Dendritic cell treated with granulocyte-macrophage colony-stimulating factor and Interleukin-4, amounts not matched to agents 40 ng/mL and 50 ng/mL, for 4 days (primary cell): ENCODE measurements at regions not wholly inside any gene's neighbourhood (a gene's known extent, or its start where the extent isn't known, plus 50 kb on each side); places are given as distances from the start of the nearest gene placed in this dataset.
"Not testable (repeated sequence)": the region's sequence is repeated elsewhere in the genome, so short reads cannot be mapped to it uniquely, and the experiment has no call there.

ENCODE experiments used
- H3K27ac Mint-ChIP-seq: one replicate; pipeline ENCODE4 v1.8.0; 2022; ENCODE audit warnings: mild to moderate bottlenecking, mixed read lengths
- H3K27me3 Mint-ChIP-seq: one replicate; pipeline ENCODE4 v1.8.0; 2022; ENCODE audit warnings: mild to moderate bottlenecking, mixed read lengths
- H3K36me3 Mint-ChIP-seq: one replicate; pipeline ENCODE4 v1.8.0; 2022; ENCODE audit warnings: low read depth, mixed read lengths
- H3K4me1 Mint-ChIP-seq: one replicate; pipeline ENCODE4 v1.8.0; 2022; ENCODE audit warnings: low read depth, mixed read lengths
- H3K4me3 Mint-ChIP-seq: one replicate; pipeline ENCODE4 v1.8.0; 2022; ENCODE audit warnings: mild to moderate bottlenecking, moderate library complexity, mixed read lengths
- H3K9me3 Mint-ChIP-seq: one replicate; pipeline ENCODE4 v1.8.0; 2022; ENCODE audit warnings: mixed read lengths
- intact Hi-C: fragments of 100-400 bp; cut with micrococcal nuclease; formaldehyde crosslinking; loops from one replicate; pipeline ENCODE4 v1.15.0; 2022

GRCh38 chr6:103356531-103356930 is 1503.2 kb downstream of the HACE1 start:
- Mint-ChIP-seq H3K36me3 (no peaks in the 10 kb centered on the region), H3K27ac (no peak overlapping the region), H3K9me3 (no peaks in the 10 kb centered on the region), H3K4me1 (no peaks in the 10 kb centered on the region), H3K27me3 (no peaks in the 10 kb centered on the region), H3K4me3 (no peak overlapping the region)
- intact Hi-C loops = no loop called here

DNA sequence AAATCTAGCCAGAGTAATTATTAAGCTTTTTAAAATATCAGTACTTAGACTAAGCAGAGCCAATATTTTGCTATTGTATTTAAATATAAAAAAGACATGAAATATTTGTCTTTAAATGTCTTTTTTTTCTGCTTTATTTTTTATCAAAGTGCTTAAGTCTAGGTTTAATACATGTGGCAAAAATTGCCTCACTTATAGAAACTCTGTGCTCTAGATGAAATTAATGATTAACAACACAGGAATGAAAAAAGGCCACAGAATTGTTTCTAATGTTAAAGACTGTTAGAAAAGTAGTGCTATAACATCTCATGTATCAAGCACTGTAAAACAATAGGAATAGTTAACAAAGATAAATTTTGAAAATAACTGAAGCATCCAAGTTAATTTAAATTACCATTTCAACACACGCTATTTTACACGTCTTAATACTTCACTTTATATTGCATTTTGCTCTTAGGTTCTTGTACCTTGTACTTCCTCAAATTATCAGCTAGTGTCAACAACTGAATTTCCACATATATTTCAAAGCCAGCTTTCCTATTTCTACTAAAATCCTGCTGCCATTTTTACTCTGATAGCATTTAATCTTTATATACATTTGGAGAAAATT is 1515.1 kb downstream of the HACE1 start:
- no peaks in the 10 kb centered on the region for H3K36me3 Mint-ChIP-seq
- H3K4me1 Mint-ChIP-seq = no peaks in the 10 kb centered on the region
- no peak overlapping the region for H3K4me3 Mint-ChIP-seq
- intact Hi-C loops = no loop called here
- no peak overlapping the region for H3K27ac Mint-ChIP-seq
- no peaks in the 10 kb centered on the region for H3K9me3 Mint-ChIP-seq
- H3K27me3 Mint-ChIP-seq = no peaks in the 10 kb centered on the region

GRCh38 chr6:103335412-103335811 is 1524.3 kb downstream of the HACE1 start:
- H3K27me3 Mint-ChIP-seq = no peaks in the 10 kb centered on the region
- no peaks in the 10 kb centered on the region for H3K4me1 Mint-ChIP-seq
- no peaks in the 10 kb centered on the region for H3K36me3 Mint-ChIP-seq
- intact Hi-C loops = no loop called here
- H3K27ac Mint-ChIP-seq = no peak overlapping the region
- no peak overlapping the region for H3K4me3 Mint-ChIP-seq
- no peaks in the 10 kb centered on the region for H3K9me3 Mint-ChIP-seq

DNA sequence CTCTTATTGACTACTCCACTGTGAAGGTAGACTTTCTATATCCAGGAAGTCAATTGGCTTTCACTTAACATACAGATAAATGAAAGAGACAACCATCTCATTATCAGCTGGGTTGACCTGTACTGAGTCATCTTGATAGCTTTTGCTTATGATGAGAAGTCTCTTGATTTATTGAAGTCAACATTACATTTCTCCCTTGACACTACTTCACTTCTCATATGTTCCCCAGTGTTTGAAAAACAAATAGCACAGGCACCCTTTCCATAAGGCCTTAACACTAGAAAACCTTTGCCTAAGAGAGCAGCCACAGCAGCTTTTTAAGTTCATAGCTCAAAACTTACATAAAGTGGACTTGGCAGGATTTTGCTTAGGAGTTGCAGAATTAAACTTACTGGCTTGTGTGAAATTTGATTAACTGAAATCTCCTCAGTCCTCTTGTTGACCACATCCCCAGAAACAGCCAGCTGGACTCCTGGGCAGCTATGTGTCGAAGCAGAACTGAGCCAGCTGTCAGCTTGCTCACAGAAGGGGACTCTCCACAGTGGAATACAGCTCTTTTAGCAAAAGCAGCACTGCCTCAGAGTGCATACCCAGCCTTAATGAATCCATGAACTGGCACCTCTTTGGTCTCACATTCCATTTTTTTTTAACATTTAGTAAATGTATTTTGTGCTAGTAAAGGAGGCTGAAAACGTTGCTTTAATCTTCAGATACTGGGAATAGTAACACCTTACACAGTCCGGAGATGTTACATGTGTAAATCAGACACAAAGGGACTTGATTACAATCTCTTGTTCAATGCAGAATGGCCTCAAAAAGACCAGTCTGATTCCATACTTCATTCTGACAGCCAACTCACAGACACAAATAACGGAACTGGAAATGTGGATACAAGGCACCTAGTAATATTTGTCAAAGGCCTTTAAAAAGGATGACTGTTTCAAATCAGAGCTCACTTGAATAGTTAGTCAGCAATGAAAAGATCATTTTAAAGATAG is 1532.7 kb downstream of the HACE1 start:
- Mint-ChIP-seq H3K4me1 (no peaks in the 10 kb centered on the region), H3K36me3 (no peaks in the 10 kb centered on the region), H3K9me3 (no peaks in the 10 kb centered on the region), H3K27me3 (no peaks in the 10 kb centered on the region), H3K4me3 (no peak overlapping the region), H3K27ac (no peak overlapping the region)
- intact Hi-C loops = no loop called here

DNA sequence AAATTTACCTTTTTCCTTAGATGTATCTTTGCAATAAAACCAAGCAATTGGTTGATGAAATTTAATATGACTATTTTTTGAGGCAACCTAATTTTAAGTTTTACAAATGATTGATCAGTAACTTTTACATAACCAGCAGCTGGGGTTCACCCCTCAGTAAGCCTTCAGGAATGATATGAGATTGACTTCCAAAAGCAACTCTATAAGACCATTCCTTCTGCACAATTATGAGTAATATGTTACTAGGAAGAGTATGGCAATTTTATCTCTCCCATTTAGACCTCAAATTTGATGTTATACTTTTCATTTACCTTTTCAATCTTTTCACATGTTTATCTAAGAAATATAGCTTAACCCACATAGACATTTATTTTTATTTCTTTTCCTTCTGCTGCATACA is 1546.3 kb downstream of the HACE1 start:
- Mint-ChIP-seq H3K27me3 (no peaks in the 10 kb centered on the region), H3K4me3 (no peak overlapping the region), H3K4me1 (no peaks in the 10 kb centered on the region), H3K27ac (no peak overlapping the region), H3K36me3 (no peaks in the 10 kb centered on the region), H3K9me3 (peaks cover 20% of the 10 kb centered on the region)
- intact Hi-C loops = no loop called here

DNA sequence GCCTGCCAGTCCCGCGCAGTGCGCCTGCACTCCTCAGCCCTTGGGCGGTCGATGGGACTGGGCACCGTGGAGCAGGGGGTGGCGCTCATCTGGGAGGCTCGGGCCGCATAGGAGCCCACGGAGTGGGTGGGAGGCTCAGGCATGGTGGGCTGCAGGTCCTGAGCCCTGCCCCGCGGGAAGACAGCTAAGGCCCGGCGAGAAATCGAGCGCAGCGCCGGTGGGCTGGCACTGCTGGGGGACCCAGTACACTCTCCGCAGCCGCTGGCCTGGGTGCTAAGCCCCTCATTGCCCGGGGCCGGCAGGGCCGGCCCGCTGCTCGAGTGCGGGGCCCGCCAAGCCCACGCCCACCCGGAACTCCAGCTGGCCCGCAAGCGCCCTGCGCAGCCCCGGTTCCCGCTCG is 1565.3 kb downstream of the HACE1 start:
- H3K4me3 Mint-ChIP-seq, H3K9me3 Mint-ChIP-seq: not testable (repeated sequence)

GRCh38 chr6:103284835-103285234 is 1574.9 kb downstream of the HACE1 start:
- H3K4me3 Mint-ChIP-seq = no peak overlapping the region
- peaks cover 13% of the 10 kb centered on the region for H3K9me3 Mint-ChIP-seq
- no peaks in the 10 kb centered on the region for H3K27me3 Mint-ChIP-seq
- intact Hi-C loops = no loop called here
- H3K36me3 Mint-ChIP-seq = no peaks in the 10 kb centered on the region
- no peaks in the 10 kb centered on the region for H3K4me1 Mint-ChIP-seq
- no peak overlapping the region for H3K27ac Mint-ChIP-seq

More for the DNA sequence above, 1565.3 kb downstream of the HACE1 start:
- intact Hi-C loops, H3K27me3 Mint-ChIP-seq, H3K27ac Mint-ChIP-seq, H3K36me3 Mint-ChIP-seq, H3K4me1 Mint-ChIP-seq: not testable (repeated sequence)

- Mint-ChIP-seq H3K27me3 (no peaks in the 10 kb centered on the region), H3K9me3 (peaks cover 16% of the 10 kb centered on the region), H3K27ac (no peak overlapping the region), H3K4me1 (no peaks in the 10 kb centered on the region), H3K4me3 (no peak overlapping the region), H3K36me3 (no peaks in the 10 kb centered on the region)
- intact Hi-C loops = no loop called here
These were observed 1579.3 kb downstream of the HACE1 start for GRCh38 chr6:103280417-103280816.

- H3K4me1 Mint-ChIP-seq = no peaks in the 10 kb centered on the region
- no peak overlapping the region for H3K27ac Mint-ChIP-seq
- H3K36me3 Mint-ChIP-seq = no peaks in the 10 kb centered on the region
- peaks cover 16% of the 10 kb centered on the region for H3K9me3 Mint-ChIP-seq
- no peaks in the 10 kb centered on the region for H3K27me3 Mint-ChIP-seq
- no peak overlapping the region for H3K4me3 Mint-ChIP-seq
- intact Hi-C loops = no loop called here
These were observed 1581.8 kb downstream of the HACE1 start for GRCh38 chr6:103277936-103278335.

GRCh38 chr6:103273048-103273447 is 1586.7 kb downstream of the HACE1 start:
- no peaks in the 10 kb centered on the region for H3K9me3 Mint-ChIP-seq
- H3K4me3 Mint-ChIP-seq = no peak overlapping the region
- H3K36me3 Mint-ChIP-seq = no peaks in the 10 kb centered on the region
- intact Hi-C loops = no loop called here
- H3K4me1 Mint-ChIP-seq = no peaks in the 10 kb centered on the region
- H3K27me3 Mint-ChIP-seq = no peaks in the 10 kb centered on the region
- H3K27ac Mint-ChIP-seq = no peak overlapping the region

GRCh38 chr6:103269581-103269980 is 1590.1 kb downstream of the HACE1 start:
- Mint-ChIP-seq H3K4me3 (no peak overlapping the region), H3K27me3 (no peaks in the 10 kb centered on the region), H3K4me1 (no peaks in the 10 kb centered on the region), H3K36me3 (no peaks in the 10 kb centered on the region), H3K9me3 (no peaks in the 10 kb centered on the region), H3K27ac (no peak overlapping the region)
- intact Hi-C loops = no loop called here

- intact Hi-C loops = no loop called here
These were observed 1591.4 kb downstream of the HACE1 start for GRCh38 chr6:103268335-103268734.

GRCh38 chr6:103264020-103264419 is 1595.7 kb downstream of the HACE1 start:
- Mint-ChIP-seq H3K9me3 (no peaks in the 10 kb centered on the region), H3K36me3 (no peaks in the 10 kb centered on the region), H3K4me1 (no peaks in the 10 kb centered on the region), H3K4me3 (no peak overlapping the region), H3K27ac (no peak overlapping the region), H3K27me3 (no peaks in the 10 kb centered on the region)
- intact Hi-C loops = no loop called here

More at GRCh38 chr6:103268335-103268734, 1591.4 kb downstream of the HACE1 start:
- H3K4me1 Mint-ChIP-seq = no peaks in the 10 kb centered on the region
- H3K4me3 Mint-ChIP-seq = no peak overlapping the region
- no peaks in the 10 kb centered on the region for H3K9me3 Mint-ChIP-seq
- no peak overlapping the region for H3K27ac Mint-ChIP-seq
- no peaks in the 10 kb centered on the region for H3K27me3 Mint-ChIP-seq
- no peaks in the 10 kb centered on the region for H3K36me3 Mint-ChIP-seq

DNA sequence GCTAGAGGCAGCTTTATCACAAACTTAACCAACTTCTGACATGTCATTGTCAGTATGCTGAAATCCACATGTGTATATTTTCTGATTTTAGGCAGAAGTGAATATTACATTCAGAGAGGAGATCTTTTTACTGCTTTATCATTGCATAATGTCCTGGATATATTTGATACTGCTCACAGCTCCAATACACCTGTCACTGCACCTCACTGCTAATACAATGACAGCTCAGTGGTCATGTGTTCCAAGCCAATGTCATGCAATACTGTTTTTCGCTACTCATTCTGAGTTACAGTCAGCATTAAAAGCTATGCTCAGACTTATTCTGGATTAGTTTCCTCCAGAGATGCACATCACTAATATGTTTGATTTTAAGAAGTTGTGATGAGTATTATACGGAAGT is 1604.6 kb downstream of the HACE1 start:
- Mint-ChIP-seq H3K27ac (no peak overlapping the region), H3K4me3 (no peak overlapping the region), H3K4me1 (no peaks in the 10 kb centered on the region), H3K9me3 (peaks cover 13% of the 10 kb centered on the region), H3K36me3 (no peaks in the 10 kb centered on the region), H3K27me3 (no peaks in the 10 kb centered on the region)
- intact Hi-C loops = no loop called here
